Right renal cortex interstitium (tissue), 3 donors: ENCODE measurements at regions not wholly inside any gene's neighbourhood (a gene's known extent, or its start where the extent isn't known, plus 50 kb on each side); places are given as distances from the start of the nearest gene placed in this dataset.

ENCODE experiments used
- DNase-seq, 3 donors: peaks; one replicate each; pipeline ENCODE4 v3.0.0-alpha.2; 2013; ENCODE audit warnings: low read depth in 3 of 3, low spot score in 2 of 3

DNA sequence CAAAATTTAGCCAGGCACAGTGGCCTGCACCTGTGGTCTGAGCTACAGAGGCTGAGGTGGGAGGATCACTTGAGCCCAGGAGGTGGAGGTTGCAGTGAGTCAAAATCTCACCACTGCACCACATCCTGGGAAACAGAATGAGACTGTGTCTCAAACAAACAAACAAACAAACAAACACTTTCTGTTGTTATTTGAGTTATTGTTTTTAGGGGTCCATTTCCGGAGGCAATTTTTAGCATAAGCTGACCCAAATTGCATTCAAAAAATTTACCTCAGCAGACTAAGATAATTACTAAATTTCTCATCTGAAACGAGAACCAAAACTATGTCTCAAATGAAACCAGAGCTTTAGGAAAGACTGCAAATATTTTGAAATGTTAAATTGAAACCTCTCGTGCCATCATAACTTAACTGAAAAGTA lies 1485.1 kb downstream of the EFNA5 start:
- no peak for DNase-seq

DNA sequence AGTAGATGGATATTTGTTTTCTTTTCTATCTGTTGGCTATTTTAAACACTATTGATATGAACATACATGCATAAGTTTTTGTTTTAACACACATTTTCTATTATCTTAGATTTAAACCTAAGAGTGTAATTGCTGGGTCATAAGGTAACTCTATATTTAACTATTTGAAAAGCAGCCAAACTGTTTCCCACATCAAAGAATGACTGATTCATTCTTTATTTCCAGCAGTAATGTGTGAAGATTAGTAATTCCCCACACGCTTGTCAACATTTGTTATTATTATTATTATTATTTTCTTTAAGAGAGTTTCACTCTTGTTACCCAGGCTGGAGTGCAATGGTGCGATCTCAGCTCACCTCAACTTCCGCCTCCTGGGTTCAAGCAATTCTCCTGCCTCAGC lies 1495.8 kb downstream of the EFNA5 start:
- DNase-seq: no peak

DNA sequence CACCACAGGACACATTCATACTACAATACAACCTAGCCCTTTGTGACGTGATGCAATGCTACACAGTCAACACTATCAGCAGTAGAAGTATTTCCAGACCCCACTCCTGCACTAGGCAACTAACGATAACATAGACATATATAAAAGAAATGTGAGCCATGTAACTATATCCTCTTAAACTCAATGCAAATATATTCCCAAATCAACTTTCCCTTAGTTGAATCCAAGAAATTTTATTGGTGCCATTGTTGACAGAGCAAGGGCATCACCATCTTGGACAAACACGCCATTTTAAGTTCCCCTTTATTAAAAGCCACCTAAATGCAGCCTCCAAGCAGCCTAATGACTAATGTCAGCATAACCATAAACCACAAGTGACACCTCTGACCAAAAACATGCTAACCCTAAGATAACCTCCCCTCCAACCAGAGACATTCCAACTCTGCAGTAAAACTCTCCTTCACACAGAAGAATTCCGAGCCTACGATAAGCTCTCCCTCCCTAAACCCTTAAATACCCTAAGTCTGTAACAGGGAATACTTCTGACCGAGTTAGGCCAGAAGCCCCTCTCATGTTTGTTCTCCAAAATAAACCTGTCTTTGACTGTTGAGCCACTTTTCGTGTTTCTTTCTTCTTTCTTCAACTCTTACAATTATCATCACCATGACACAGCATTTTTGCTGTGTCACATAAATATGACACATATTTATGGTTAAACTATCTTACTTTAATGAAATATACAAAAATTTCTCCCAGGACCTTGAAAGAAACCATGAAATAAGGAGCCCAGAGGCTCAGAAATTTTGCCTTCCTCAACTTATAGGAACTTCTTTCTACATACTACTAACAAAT lies 1497.8 kb downstream of the EFNA5 start:
- DNase-seq: no peak

DNA sequence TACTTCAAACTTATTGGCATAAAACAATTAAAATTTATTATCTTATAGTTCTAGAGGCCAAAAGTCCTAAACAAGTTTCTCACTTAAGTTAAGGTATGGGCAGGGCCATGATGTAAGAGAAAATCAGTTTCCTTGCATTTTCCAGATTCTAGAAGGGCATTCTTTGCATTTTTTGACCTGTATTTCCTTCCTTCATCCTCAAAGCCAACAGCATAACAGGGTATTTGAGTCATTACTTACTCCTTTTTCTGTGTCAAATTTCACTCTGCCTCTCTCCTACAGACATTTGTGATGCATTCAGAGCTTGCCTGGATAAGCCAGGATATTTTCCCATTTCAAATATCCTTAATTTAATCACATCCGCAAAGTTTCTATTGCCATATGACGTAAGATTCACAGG lies 1499.0 kb downstream of the EFNA5 start:
- DNase-seq: no peak

DNA sequence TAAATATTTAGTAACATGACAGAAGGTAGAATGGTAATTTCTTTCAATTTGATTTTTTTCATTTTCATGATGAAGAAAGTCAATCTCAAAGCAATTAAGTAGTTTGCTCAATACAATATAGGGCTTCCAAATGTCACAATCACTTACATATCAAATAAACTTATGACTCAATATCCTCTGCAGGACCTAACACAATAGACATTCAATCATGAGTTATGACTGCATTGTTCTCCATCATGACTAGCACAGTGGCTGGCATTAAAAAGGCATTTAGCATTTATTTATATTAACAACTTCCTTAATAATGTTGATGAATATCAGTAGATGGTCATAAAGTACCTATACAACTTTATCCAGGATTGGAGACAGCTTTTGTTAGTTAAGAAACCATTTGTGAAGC lies 1499.6 kb downstream of the EFNA5 start:
- DNase-seq: no peak

DNA sequence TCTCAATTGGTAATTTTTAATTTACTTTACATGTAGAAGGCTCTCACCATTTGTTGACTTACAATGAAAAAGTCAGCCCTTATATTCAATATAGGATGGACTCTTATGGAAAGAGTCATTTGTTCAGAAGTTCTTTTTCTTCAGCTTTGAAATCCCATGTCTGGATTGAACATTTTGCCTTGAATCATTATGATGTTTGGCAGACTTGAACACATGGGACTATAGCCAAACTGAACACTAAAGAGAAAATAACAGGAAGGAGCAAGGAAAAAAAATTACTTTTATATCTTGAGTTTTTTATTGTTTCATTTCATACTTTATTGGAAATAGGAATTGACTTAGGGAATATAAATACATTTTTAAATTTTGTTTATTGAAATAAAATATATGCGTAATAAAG lies 1503.0 kb downstream of the EFNA5 start:
- DNase-seq: no peak

DNA sequence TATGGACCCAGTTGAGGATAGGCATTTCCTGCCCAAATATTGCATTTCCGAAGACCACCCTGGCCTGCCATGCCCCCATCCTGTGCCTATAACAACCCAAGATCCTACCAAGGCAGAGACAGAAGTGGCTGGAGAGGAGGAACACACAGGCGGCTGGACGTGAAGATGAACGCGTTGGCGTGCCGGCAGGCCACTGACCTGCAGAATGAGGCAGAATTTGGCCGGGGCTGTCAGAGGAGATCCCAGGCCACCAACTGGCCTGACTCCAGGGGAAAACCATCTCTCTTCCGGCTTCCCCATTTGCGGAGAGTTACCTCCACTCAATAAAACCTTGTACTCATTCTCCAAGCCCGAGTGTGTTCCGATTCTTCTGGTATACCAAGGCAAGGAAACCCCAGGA lies 1507.5 kb downstream of the EFNA5 start:
- DNase-seq: no peak

DNA sequence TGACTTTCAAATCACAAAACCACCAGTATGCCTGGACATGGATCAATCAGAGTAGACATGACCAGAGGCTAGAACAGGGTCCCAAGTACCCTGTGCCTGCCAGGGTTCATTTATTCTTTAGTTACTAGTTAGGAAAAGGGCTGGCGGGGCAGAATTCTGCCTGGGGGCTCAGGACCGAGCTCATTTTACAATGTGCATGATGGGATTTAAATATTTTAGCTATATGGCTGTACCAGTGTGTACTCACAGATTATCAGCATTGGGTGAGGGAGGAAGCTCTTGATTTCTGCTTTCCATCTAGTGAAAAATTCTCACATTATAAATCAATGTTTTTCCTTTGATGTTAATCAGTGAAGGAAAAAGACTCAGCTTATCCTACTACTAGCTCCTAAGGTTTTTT lies 1511.1 kb downstream of the EFNA5 start:
- no peak for DNase-seq

DNA sequence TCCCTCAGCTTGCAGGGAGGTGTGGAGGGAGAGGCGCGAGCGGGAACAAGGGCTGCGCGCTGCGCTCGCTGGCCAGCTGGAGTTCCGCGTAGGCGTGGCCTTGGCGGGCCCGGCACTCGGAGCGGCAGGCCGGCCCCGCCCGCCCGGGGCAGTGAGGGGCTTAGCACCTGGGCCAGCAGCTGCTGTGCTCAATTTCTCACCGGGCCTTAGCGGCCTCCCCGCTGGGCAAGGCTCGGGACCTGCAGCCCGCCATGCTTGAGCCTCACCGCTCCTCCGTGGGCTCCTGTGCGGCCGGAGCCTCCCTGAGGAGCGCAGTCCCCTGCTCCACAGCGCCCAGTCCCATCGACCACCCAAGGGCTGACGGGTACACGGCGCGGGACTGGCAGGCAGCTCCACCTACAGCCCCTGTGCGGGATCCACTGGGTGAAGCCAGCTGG lies 1516.4 kb downstream of the EFNA5 start:
- DNase-seq: no peak

DNA sequence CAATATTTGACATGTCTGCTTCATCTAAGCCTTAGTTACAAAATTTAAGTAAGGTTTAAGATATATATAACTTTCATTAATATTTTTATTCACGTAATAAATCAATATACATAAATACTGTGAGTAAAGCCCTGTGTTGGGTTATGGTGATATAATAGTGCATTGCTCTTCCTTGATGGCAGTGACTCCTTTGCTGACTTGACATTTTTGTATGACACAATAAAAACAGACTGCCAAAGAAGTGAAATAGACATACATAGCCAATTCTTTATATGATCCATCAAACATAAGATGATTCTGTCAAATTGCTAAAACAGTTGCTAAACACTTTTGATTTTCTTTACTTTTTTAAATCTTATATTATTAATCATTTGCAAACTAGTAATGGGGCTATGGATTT lies 1518.2 kb downstream of the EFNA5 start:
- no peak for DNase-seq

DNA sequence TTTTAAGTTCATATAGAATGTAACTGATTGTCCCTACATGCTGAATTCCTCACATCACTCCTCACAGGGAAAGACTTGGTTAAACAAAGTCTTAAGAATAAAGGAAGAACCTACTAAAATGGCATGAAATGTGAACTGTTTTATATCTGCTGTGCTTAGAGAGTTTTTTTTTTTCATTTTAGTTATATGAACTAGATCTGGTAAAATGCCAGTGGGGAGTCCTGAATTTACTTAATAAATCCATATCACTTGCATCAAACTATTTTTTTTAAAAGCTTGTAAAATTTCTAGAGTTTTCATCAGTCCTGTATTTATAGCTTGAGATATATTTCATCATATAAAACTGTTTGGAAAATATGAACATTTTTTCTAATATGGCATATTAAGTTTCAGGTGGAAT lies 1528.6 kb downstream of the EFNA5 start:
- no peak for DNase-seq

DNA sequence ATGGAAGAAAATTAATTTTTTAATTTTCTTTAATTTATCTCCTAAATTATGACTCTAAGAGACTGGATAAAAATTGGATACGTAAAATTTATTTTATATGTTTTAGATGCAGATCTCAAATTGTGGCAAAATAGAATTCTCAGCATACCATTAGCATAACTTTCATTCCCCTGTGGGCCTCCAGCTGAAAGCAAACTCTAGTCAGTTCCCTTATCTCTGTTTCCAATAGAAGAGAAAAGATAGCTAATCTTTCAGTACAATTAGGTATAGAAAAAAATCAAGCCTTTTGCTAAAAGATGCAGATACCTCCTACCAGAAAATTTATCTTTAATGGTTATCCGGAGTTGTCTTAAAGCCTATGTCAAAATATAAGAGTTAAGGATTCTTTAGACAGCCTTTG lies 1530.6 kb downstream of the EFNA5 start:
- no peak for DNase-seq

DNA sequence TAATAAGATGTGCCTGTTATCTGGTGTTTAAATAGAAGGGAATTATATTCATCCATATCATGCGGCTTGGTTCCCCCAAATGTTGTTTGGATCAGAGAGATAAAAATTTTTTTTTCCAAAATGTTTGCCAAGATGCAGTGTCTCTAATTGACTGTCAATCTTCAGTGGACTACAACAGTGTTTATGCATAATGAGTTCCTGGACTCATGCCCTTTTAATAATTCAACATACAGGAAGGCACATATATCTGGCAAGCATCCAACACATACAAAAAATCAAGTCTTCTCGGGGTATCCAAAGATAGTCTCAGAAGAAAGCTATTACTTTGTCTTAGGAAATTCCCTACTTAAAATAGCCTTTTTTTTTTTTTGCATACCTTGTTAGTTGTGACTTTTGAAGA lies 1534.7 kb downstream of the EFNA5 start:
- no peak for DNase-seq

DNA sequence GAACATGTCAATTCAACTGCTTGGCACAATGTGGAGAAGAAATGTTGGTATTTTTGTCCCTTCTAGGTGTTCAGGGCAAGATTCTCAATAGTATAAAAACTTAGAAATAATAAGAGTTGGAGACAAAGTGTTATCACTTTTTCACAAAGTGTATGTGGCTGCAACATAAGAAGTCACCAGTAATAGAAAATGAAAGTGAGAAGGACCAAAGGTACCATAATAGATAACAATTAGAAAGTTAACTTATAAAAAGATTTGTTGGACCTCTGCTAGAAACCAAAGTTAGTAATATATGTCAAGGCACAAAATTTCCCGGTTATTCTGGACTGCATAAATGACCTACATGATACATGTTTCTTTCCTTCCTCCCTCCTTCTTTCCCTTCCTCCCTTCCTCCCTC lies 1535.3 kb downstream of the EFNA5 start:
- DNase-seq: no peak

DNA sequence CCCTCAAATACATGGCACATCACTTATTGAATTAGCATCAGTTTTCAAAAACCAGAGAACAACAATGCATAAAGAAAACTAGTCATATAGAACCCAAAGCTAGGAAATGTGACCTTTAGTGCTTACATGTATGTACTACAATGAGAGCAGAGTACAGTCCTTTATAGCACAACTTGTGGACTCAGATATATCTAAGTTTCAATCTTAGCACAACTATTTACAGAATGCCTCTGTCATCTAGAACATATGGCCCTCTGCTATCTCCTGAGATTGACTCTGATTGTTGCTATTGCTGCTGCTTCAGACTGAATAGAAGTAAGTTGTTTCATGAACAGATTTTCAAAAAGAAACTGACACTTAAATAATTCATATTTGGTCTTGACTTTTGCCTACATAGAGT lies 1536.2 kb downstream of the EFNA5 start:
- DNase-seq: no peak

DNA sequence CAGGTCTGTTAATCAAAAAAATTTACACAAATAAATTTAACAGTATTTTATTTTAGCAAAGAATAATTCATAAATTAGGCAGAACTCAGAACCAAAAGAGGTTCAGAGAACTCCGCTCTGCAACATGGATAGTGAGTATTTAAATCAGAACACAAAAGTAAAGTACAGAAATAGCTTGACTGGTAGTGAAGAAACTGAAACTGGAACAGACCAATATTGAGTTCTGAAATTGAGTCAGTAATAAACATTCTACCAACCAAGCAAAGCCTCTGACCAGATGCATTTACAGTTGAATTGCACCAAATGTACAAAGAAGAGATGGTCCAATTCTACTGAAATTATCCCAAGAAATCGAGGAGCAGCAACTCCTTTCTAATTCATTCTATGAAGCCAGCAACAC lies 1542.8 kb downstream of the EFNA5 start:
- no peak for DNase-seq

DNA sequence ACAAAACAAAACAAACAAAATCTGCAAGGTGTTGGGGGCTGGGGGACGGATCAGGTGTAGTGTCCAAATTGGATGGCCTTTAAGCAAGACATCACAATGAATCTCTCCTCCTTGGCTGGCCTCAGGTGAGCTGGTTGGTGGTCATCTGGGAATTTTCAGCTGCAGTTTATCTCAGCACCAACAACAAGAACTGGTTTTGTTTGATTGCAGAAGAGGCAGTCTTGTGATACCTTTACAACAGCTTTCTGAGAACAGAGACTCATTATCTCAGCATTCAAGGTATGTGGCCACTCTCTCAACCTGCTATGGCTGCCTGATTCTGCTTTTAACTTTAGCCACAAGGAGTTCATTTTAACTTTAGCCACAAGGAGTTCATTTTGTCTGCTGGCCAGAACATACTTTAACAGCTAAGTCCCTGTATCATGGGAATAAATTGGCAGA lies 1543.4 kb downstream of the EFNA5 start:
- no peak for DNase-seq

DNA sequence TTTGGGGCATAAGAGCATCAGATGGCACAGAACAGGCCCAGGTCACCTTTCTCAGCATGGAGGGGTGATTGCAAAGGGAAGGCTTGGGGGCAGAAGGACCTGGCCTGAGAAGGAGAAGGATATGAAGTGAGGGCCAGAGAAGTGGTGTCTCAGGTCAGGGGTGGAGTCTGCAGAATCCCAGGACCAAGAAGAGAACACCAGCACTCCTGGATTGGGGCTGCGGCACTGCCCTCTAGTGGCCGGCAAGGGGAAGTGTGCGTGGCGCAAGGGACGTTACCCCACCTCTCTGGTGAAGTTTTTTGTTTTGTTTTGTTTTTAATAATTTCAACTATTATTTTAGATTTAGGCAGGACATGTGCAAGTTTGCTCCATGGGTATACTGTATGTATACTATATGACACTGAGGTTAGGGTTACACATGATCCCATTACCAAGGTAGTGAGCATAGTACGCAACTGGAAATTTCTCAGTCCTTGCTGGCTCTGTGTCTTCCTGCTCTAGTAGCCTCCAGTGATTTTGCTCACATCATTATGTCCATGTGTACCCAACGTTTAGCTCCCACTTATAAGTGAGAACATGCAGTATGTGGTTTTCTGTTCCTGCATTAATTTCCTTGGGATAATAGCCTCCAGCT lies 1548.6 kb downstream of the EFNA5 start:
- DNase-seq: no peak

DNA sequence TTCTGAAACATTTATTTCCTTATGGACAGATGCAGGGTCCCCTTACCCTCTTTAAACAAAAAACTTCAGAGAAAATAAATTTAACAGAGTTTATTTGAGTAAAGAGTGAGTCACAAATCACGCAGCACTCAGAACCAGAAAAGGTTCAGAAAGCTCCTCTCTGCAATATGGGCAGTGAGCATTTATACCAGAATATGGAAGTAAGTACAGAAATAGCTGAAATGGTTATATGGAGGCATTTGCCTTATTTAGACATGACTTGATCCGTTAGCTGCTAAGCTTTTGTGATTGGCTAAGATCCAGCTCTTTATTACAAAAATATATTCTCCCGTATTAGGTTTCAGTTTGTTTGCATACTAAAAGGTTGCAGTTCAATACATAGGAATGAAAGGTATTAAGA lies 1554.1 kb downstream of the EFNA5 start:
- no peak for DNase-seq

DNA sequence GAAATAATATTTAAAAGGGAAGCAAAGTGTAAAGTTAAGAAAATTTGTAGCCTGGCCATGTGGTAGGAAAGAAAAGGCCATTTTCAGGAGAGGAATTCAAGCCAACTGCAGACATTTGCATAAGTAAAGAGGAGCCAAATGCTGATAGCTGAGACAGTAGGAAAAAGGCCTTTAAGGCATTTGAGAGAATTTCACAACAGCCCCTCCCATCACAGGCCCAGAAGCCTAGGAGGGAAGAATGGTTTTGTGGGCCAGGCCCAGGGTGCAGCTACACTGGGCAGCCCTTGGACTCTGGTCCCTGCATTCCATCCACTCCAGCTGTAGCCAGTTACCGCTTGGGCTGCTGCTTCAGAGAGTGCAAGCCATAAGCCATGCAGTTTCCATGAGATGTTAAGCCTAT lies 1556.8 kb downstream of the EFNA5 start:
- no peak for DNase-seq

DNA sequence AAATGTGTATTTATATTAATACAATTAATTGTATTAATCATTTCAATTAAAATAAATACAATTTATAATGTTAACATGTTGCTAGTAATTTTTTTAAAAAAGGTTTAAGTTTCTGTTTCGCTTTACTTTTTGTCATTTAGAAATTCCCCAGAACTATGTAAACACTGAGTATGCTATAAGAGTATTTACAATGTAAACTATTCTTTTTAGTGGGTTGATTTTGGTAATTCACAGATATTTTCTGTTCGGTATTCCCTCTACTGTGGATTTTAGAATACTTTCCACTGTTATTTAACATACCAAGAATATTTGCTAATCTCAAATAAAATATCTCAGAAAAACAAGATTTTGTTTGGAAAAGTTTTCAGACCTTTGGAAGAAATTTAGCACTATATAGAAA lies 1564.4 kb downstream of the EFNA5 start:
- no peak for DNase-seq

DNA sequence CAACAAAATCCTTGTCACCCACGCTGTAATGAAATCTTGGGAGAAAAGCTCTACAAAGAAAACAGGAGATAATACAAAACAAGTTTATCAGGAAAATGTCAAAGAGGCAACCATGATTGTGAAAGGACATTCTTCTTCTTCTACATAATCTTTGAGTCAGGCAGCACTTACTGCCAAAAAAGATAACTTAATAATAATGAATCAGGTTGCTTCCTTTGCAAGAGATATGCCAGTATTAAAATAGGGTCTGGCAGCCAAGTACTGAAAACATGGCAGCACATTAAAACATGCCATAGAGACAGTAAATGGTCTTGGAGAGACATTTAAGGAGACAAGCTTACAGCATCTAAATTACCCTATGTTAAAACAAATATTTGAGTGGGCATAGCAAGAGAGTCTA lies 1573.4 kb downstream of the EFNA5 start:
- DNase-seq: no peak
